WTC11 (cell line): ENCODE measurements at regions not wholly inside any gene's neighbourhood (a gene's known extent, or its start where the extent isn't known, plus 50 kb on each side); places are given as distances from the start of the nearest gene placed in this dataset.

ENCODE experiments used
- ATAC-seq: fragments of 200-7000 bp; cut with Tn5 transposase; 2 replicates; pipeline ENCODE4 v1.10.0; 2021; ENCODE audit warnings: mild to moderate bottlenecking, moderate library complexity
- CTCF ChIA-PET: fragments of 300-600 bp; sonication (Branson Sonifier 250); formaldehyde crosslinking; loops from one replicate; lab custom pipeline; 2021; ENCODE audit warnings: antibody characterized with exemption; lab: Charles Lee
- POLR2A ChIA-PET: fragments of 350-600 bp; sonication (Branson Sonifier 250); formaldehyde crosslinking; loops from one replicate; lab custom pipeline; 2021; ENCODE audit warnings: antibody characterized with exemption; lab: Charles Lee
- DNase-seq: peaks from one replicate; pipeline ENCODE4 v3.0.0; 2021; ENCODE audit warnings: low spot score
- H3K27ac Mint-ChIP-seq: 2 replicates; pipeline ENCODE4 v1.8.0; 2021; ENCODE audit warnings: mixed read lengths
- H3K27me3 Mint-ChIP-seq: 2 replicates; pipeline ENCODE4 v1.8.0; 2021; ENCODE audit warnings: low read depth, mild to moderate bottlenecking, moderate library complexity, mixed read lengths
- H3K36me3 Mint-ChIP-seq: 2 replicates; pipeline ENCODE4 v1.8.0; 2021; ENCODE audit warnings: mixed read lengths
- H3K4me1 Mint-ChIP-seq: 2 replicates; pipeline ENCODE4 v1.8.0; 2022; ENCODE audit warnings: mixed read lengths
- H3K4me3 Mint-ChIP-seq: 2 replicates; pipeline ENCODE4 v1.8.0; 2021; ENCODE audit warnings: mild to moderate bottlenecking, moderate library complexity, mixed read lengths
- H3K9me3 Mint-ChIP-seq: 2 replicates; pipeline ENCODE4 v1.8.0; 2021; ENCODE audit warnings: mixed read lengths
- FOXK1 ChIP-seq: sonication (generic); formaldehyde crosslinking; IDR thresholded peaks from 2 replicates; pipeline ENCODE4 v1.8.0; 2022; ENCODE audit warnings: mild to moderate bottlenecking, moderate library complexity, missing genetic modification reagents
- GRHL2 ChIP-seq: fragments of 250-450 bp; sonication (Bioruptor Pico); IDR thresholded peaks from 2 replicates; pipeline ENCODE4 v1.8.0; 2022; ENCODE audit warnings: mild to moderate bottlenecking, moderate library complexity; ENCODE audit not compliant: insufficient replicate concordance, severe bottlenecking
- IRF2 ChIP-seq: sonication (generic); formaldehyde crosslinking; IDR thresholded peaks from 2 replicates; pipeline ENCODE4 v1.8.0; 2022; ENCODE audit warnings: low read depth, missing genetic modification reagents, borderline replicate concordance
- MAX ChIP-seq: sonication (generic); formaldehyde crosslinking; IDR thresholded peaks from 2 replicates; pipeline ENCODE4 v1.8.0; 2022; ENCODE audit warnings: mild to moderate bottlenecking, missing genetic modification reagents
- MYBL2 ChIP-seq: sonication (generic); formaldehyde crosslinking; IDR thresholded peaks from 2 replicates; pipeline ENCODE4 v1.8.1; 2023; ENCODE audit warnings: mild to moderate bottlenecking, moderate library complexity, missing genetic modification reagents
- PRDM15 ChIP-seq: sonication (generic); formaldehyde crosslinking; IDR thresholded peaks from 2 replicates; pipeline ENCODE4 v1.8.0; 2022; ENCODE audit warnings: missing genetic modification reagents
- SMAD3 ChIP-seq: sonication (generic); formaldehyde crosslinking; IDR thresholded peaks from 2 replicates; pipeline ENCODE4 v1.8.0; 2022; ENCODE audit warnings: missing genetic modification reagents, mild to moderate bottlenecking, borderline replicate concordance
- SMAD4 ChIP-seq: sonication (generic); formaldehyde crosslinking; IDR thresholded peaks from 2 replicates; pipeline ENCODE4 v1.8.0; 2022; ENCODE audit warnings: mild to moderate bottlenecking, missing genetic modification reagents
- TEAD1 ChIP-seq: sonication (generic); formaldehyde crosslinking; IDR thresholded peaks from 2 replicates; pipeline ENCODE4 v1.8.0; 2022; ENCODE audit warnings: mild to moderate bottlenecking, missing genetic modification reagents
- TP53 ChIP-seq: sonication (generic); formaldehyde crosslinking; IDR thresholded peaks from 2 replicates; pipeline ENCODE4 v1.8.1; 2023; ENCODE audit warnings: mild to moderate bottlenecking, missing genetic modification reagents
- USF1 ChIP-seq: sonication (generic); formaldehyde crosslinking; IDR thresholded peaks from 2 replicates; pipeline ENCODE4 v1.8.0; 2022; ENCODE audit warnings: mild to moderate bottlenecking, missing genetic modification reagents
- ZNF281 ChIP-seq: sonication (generic); formaldehyde crosslinking; IDR thresholded peaks from 2 replicates; pipeline ENCODE4 v1.8.0; 2023; ENCODE audit warnings: mild to moderate bottlenecking, missing genetic modification reagents
- ZNF423 ChIP-seq: fragments of 250-450 bp; sonication (Bioruptor Pico); IDR thresholded peaks from 2 replicates; pipeline ENCODE4 v2.1.2; 2022; ENCODE audit warnings: mild to moderate bottlenecking, moderate library complexity
- ZNF671 ChIP-seq: fragments of 250-450 bp; sonication (Bioruptor Pico); IDR thresholded peaks from 2 replicates; pipeline ENCODE4 v1.8.0; 2021; ENCODE audit warnings: mild to moderate bottlenecking
- TF ChIP-seq, protein P1 (sequence below): sonication (generic); formaldehyde crosslinking; conservative IDR thresholded peaks from 2 replicates; pipeline ENCODE4 v1.8.1; 2022; ENCODE audit warnings: mild to moderate bottlenecking, missing genetic modification reagents
- TF ChIP-seq, protein P2 (sequence below): sonication (generic); formaldehyde crosslinking; IDR thresholded peaks from 2 replicates; pipeline ENCODE4 v1.8.0; 2022; ENCODE audit warnings: mild to moderate bottlenecking, missing genetic modification reagents
- TF ChIP-seq, protein P3 (sequence below): fragments of 250-450 bp; sonication (Bioruptor Pico); IDR thresholded peaks from 2 replicates; pipeline ENCODE4 v1.9.0; 2021; ENCODE audit warnings: mild to moderate bottlenecking

- TF ChIP-seq PRDM15 (CRISPR knock-in tag): no peak
- TF ChIP-seq IRF2 (CRISPR knock-in tag): no peak
- TF ChIP-seq TEAD1 (CRISPR knock-in tag): no peak
These were observed 324.7 kb downstream of the CXCL12 start (continued) for GRCh38 chr10:44060221-44060620.

- Mint-ChIP-seq H3K9me3 (peaks cover 10% of the 10 kb centered on the region; the same call in 1 of the 2 replicates), H3K4me1 (peaks cover 17% of the 10 kb centered on the region), H3K36me3 (no peaks in the 10 kb centered on the region), H3K27ac (no peak overlapping the region)
- ATAC-seq (no peak), DNase-seq (no peak)
- POLR2A ChIA-PET: no interaction called here
- CTCF ChIA-PET: no interaction called here
- TF ChIP-seq, protein P1, sequence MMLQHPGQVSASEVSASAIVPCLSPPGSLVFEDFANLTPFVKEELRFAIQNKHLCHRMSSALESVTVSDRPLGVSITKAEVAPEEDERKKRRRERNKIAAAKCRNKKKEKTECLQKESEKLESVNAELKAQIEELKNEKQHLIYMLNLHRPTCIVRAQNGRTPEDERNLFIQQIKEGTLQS (CRISPR knock-in tag): no peak
- TF ChIP-seq, protein P2, sequence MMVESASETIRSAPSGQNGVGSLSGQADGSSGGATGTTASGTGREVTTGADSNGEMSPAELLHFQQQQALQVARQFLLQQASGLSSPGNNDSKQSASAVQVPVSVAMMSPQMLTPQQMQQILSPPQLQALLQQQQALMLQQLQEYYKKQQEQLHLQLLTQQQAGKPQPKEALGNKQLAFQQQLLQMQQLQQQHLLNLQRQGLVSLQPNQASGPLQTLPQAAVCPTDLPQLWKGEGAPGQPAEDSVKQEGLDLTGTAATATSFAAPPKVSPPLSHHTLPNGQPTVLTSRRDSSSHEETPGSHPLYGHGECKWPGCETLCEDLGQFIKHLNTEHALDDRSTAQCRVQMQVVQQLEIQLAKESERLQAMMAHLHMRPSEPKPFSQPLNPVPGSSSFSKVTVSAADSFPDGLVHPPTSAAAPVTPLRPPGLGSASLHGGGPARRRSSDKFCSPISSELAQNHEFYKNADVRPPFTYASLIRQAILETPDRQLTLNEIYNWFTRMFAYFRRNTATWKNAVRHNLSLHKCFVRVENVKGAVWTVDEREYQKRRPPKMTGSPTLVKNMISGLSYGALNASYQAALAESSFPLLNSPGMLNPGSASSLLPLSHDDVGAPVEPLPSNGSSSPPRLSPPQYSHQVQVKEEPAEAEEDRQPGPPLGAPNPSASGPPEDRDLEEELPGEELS (CRISPR knock-in tag): no peak
- TF ChIP-seq ZNF671 (CRISPR knock-in tag): no peak
- TF ChIP-seq FOXK1 (CRISPR knock-in tag): no peak
- TF ChIP-seq TP53 (CRISPR knock-in tag): no peak
- no peak for TF ChIP-seq SMAD3 (CRISPR knock-in tag)
- no peak for TF ChIP-seq MAX
- no peak for TF ChIP-seq SMAD4 (CRISPR knock-in tag)
- TF ChIP-seq GRHL2 (CRISPR knock-in tag): no peak
- no peak for TF ChIP-seq USF1 (CRISPR knock-in tag)
- no peak for TF ChIP-seq ZNF423
- TF ChIP-seq MYBL2 (CRISPR knock-in tag): no peak
- TF ChIP-seq, all 79 proteins: peak for 0
- Mint-ChIP-seq H3K4me3 (no peak overlapping the region), H3K27me3 (peaks cover 2% of the 10 kb centered on the region; the same call in 1 of the 2 replicates)
These were observed 326.6 kb downstream of the CXCL12 start for GRCh38 chr10:44058259-44058658.

GRCh38 chr10:44056967-44057805 lies 327.7 kb downstream of the CXCL12 start:
- CTCF ChIA-PET: no interaction called here
- no peak overlapping the region for H3K27ac Mint-ChIP-seq
- 0 out of 2 replicates have a peak, but pooled peaks have one; percentile 17 for TF ChIP-seq ZNF281 (CRISPR knock-in tag)
- TF ChIP-seq, protein P3, sequence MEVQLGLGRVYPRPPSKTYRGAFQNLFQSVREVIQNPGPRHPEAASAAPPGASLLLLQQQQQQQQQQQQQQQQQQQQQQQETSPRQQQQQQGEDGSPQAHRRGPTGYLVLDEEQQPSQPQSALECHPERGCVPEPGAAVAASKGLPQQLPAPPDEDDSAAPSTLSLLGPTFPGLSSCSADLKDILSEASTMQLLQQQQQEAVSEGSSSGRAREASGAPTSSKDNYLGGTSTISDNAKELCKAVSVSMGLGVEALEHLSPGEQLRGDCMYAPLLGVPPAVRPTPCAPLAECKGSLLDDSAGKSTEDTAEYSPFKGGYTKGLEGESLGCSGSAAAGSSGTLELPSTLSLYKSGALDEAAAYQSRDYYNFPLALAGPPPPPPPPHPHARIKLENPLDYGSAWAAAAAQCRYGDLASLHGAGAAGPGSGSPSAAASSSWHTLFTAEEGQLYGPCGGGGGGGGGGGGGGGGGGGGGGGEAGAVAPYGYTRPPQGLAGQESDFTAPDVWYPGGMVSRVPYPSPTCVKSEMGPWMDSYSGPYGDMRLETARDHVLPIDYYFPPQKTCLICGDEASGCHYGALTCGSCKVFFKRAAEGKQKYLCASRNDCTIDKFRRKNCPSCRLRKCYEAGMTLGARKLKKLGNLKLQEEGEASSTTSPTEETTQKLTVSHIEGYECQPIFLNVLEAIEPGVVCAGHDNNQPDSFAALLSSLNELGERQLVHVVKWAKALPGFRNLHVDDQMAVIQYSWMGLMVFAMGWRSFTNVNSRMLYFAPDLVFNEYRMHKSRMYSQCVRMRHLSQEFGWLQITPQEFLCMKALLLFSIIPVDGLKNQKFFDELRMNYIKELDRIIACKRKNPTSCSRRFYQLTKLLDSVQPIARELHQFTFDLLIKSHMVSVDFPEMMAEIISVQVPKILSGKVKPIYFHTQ: no peak
- POLR2A ChIA-PET: no interaction called here
- DNase-seq (no peak), ATAC-seq (no peak)
- no peaks in the 10 kb centered on the region for H3K36me3 Mint-ChIP-seq
- no peak overlapping the region for H3K4me3 Mint-ChIP-seq
- H3K4me1 Mint-ChIP-seq: peaks cover 17% of the 10 kb centered on the region
- peaks cover 7% of the 10 kb centered on the region; the same call in 1 of the 2 replicates for H3K9me3 Mint-ChIP-seq
- H3K27me3 Mint-ChIP-seq: peaks cover 2% of the 10 kb centered on the region; the same call in 1 of the 2 replicates
